Duodenal mucosa (tissue), 2 donors: ENCODE measurements at regions not wholly inside any gene's neighbourhood (a gene's known extent, or its start where the extent isn't known, plus 50 kb on each side); places are given as distances from the start of the nearest gene placed in this dataset.

ENCODE experiments used
- H3K27ac ChIP-seq: one replicate; pipeline ENCODE4 v1.7.0; 2013; ENCODE audit warnings: low read depth, low read length
- H3K27me3 ChIP-seq, 2 donors: one replicate each; pipeline ENCODE4 v1.7.0; 2013; ENCODE audit warnings: low read length in 2 of 2, control low read depth in 1 of 2; ENCODE audit not compliant: insufficient read depth in 2 of 2, control insufficient read depth in 1 of 2
- H3K36me3 ChIP-seq, 2 donors: one replicate each; pipeline ENCODE4 v1.7.0; 2013; ENCODE audit warnings: low read length in 2 of 2, control low read depth in 1 of 2; ENCODE audit not compliant: insufficient read depth in 2 of 2, control insufficient read depth in 1 of 2
- H3K4me1 ChIP-seq, 2 donors: one replicate each; pipeline ENCODE4 v1.7.0; 2013; ENCODE audit warnings: low read length in 2 of 2, control low read depth in 1 of 2; ENCODE audit not compliant: insufficient read depth in 2 of 2, control insufficient read depth in 1 of 2
- H3K4me3 ChIP-seq, 2 donors: one replicate each; pipeline ENCODE4 v1.7.0; 2013; ENCODE audit warnings: low read length in 2 of 2, low read depth in 1 of 2
- H3K9ac ChIP-seq, 2 donors: one replicate each; pipeline ENCODE4 v1.7.0; 2013; ENCODE audit warnings: low read length in 2 of 2, low read depth in 1 of 2
- H3K9me3 ChIP-seq, 2 donors: one replicate each; pipeline ENCODE4 v1.7.0; 2013; ENCODE audit warnings: low read length in 2 of 2, control low read depth in 1 of 2; ENCODE audit not compliant: control insufficient read depth in 1 of 2

DNA sequence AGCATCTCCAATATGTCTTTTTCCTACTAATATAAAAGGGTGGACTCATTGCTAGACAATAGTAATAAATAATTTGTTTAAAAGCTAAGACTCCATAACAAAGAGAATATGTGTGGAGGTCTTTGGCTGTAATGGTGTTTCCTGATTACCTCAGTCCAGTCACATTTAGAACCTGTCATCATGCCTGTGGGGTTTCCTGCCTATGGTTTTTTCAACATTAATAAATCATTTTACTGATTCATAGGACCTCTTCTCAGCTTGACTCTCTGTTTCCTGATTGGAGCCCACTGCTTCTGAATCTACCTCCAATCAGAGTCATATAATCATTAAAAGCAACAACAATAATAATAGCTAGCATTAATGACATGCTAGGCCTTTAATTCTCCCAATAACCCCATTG, 52.4 kb upstream of the GNAI1 start:
- Histone ChIP-seq H3K27ac (no peak overlapping the region), H3K9ac (no peak overlapping the region), H3K4me3 (no peak overlapping the region), H3K36me3 (no peaks in the 10 kb centered on the region), H3K27me3 (no peaks in the 10 kb centered on the region), H3K9me3 (no peaks in the 10 kb centered on the region), H3K4me1 (peaks cover 3 to 7% of the 10 kb centered on the region in 2 donors)

DNA sequence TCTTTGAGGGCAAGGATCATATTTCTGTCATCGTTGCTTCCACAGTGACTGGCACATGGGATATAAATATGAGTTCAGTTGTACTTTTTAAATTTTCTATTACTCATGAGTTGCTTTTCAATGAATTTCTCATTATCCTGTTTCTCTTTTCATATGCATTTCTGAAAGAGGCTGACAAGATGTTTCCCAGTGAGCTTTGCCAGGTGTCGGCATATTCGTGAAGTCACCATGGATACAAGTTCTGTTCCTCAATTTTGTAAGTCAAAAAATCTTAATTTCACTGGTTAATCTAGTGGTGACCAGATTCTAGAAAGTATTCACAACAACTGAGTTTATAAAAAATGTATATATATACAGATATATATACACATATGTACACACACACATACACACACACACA, 55.7 kb upstream of the GNAI1 start:
- Histone ChIP-seq H3K27me3 (no peaks in the 10 kb centered on the region), H3K9me3 (no peaks in the 10 kb centered on the region), H3K36me3 (no peaks in the 10 kb centered on the region), H3K4me3 (no peak overlapping the region), H3K27ac (no peak overlapping the region), H3K9ac (no peak overlapping the region), H3K4me1 (peaks cover 3 to 7% of the 10 kb centered on the region in 2 donors)

DNA sequence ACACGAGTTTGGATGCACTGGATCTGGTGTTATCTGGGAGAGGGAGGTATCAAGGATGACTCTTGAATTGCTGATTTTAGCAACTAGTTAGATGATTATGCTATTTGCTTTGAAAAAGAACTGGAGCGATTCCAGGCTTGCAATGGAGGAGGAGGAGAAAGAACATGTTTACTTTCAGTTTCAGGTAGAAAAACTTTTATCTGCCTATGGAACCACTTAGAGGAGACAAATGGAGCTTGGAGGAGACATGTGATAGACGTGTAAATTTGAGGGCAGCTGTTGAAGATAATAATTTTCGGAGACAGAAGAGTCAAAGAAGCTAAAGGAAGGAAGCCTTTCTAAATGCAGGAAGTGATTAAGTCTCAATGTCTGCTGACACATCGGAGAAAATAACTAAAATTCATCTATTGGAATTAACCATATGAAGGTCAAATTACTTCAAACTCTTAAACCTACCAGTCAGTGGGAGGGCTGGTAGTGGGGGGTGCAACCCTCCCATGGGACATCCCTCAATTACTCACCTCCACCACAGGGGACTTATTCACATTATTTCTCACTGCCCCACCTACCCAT, 56.4 kb upstream of the GNAI1 start:
- no peaks in the 10 kb centered on the region for H3K36me3 ChIP-seq
- H3K4me3 ChIP-seq = peak overlapping the region; percentile 57 to 70
- H3K27ac ChIP-seq = no peak overlapping the region
- no peaks in the 10 kb centered on the region for H3K27me3 ChIP-seq
- no peaks in the 10 kb centered on the region for H3K9me3 ChIP-seq
- H3K9ac ChIP-seq = no peak overlapping the region
- peaks cover 3 to 7% of the 10 kb centered on the region in 2 donors for H3K4me1 ChIP-seq

DNA sequence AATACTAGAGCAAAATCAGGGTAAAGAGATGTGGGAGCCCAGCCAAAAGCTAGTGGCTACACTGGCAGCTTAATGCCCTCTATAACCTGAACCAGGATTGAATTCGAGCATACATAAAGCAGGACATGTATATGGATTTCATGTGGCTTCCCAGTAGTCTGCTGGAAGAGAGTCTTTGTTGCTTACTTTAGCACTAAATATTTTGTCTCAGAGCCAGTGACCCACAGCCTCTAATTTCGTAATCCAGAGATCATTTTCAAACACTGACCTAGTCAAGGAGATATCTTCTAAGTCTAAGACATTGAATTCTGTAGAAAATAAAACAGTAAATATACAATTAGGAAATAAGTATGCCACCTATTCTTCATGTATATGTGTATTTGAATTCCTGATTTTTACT, 64.2 kb upstream of the GNAI1 start:
- H3K9me3 ChIP-seq = peaks cover 0 to 5% of the 10 kb centered on the region in 2 donors
- H3K36me3 ChIP-seq = no peaks in the 10 kb centered on the region
- no peaks in the 10 kb centered on the region for H3K4me1 ChIP-seq
- H3K27ac ChIP-seq = no peak overlapping the region
- no peaks in the 10 kb centered on the region for H3K27me3 ChIP-seq
- no peak overlapping the region for H3K9ac ChIP-seq
- no peak overlapping the region for H3K4me3 ChIP-seq

DNA sequence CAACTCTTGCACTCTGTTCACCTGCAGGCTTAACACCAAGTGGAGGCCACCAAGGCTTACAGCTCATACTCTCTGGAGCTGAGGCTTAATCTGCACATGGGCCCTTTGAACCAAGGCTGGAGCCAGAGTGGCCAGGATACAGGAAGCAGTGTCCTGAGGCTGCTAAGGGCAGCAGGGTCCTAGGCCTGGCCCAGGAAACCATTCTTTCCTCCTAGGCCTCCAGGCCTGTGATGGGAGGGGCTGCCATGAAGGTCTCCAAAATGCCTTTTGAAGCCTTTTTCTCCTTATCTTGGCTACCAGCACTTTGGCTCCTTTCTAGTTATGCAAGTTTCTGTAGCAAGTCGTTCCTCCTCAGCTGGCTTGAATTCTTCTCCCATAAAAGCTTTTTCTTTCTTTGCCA, 68.0 kb upstream of the GNAI1 start:
- no peak overlapping the region for H3K27ac ChIP-seq
- no peaks in the 10 kb centered on the region for H3K27me3 ChIP-seq
- H3K4me3 ChIP-seq = no peak overlapping the region
- no peaks in the 10 kb centered on the region for H3K4me1 ChIP-seq
- H3K9me3 ChIP-seq = peaks cover under 1 to 5% of the 10 kb centered on the region in 2 donors
- no peaks in the 10 kb centered on the region for H3K36me3 ChIP-seq
- no peak overlapping the region for H3K9ac ChIP-seq

DNA sequence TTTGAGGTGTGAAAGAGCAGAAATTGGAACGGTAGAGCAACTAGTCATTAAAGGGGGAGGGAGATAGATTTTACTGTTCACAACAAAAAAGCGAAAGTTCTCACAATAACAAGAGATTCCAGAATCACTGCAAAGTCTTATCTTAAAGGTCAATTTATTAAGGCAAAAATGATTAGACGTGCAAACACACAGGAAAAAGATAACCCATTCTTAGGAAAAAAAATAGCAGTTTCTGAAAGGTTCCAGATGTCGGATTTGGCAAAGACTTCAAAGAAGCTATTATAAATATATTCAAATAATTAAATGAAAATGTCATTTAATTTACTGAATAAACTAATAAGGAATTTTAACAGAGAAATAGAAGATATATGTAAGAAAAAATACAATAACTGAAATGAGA, 70.8 kb upstream of the GNAI1 start:
- Histone ChIP-seq H3K27ac (no peak overlapping the region), H3K4me3 (no peak overlapping the region), H3K9me3 (peaks cover 4 to 5% of the 10 kb centered on the region in 2 donors), H3K4me1 (no peaks in the 10 kb centered on the region), H3K27me3 (no peaks in the 10 kb centered on the region), H3K36me3 (no peaks in the 10 kb centered on the region), H3K9ac (no peak overlapping the region)

DNA sequence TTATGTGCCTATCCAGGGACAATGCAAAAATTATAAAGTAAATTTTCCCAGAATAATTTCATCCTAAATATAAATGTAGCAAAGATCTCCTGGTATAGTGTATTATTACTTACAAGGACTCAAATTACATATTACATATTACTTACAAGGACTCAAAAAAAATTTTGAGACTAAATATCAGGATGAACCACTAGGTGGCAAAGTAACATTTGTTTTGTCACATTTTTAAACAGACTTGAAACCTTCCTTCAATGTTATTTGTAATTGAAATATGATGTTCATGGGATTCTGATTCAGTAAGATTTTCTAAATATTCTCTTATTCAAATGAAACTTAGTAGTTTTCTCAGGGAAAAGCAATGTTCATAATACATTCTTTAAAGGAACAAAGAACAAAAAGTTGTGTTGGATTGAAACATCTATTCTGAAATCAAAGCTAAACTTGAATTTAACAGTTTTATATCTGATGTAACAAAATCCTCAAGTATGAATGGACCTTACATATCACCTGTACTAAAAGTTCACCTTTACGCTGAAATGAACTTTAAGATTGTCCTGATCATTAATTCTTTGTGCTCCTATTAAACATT, 74.3 kb upstream of the GNAI1 start:
- Histone ChIP-seq H3K4me3 (no peak overlapping the region), H3K27me3 (no peaks in the 10 kb centered on the region), H3K9me3 (peaks cover 0 to 4% of the 10 kb centered on the region in 2 donors), H3K9ac (no peak overlapping the region), H3K36me3 (no peaks in the 10 kb centered on the region), H3K4me1 (no peaks in the 10 kb centered on the region), H3K27ac (no peak overlapping the region)

DNA sequence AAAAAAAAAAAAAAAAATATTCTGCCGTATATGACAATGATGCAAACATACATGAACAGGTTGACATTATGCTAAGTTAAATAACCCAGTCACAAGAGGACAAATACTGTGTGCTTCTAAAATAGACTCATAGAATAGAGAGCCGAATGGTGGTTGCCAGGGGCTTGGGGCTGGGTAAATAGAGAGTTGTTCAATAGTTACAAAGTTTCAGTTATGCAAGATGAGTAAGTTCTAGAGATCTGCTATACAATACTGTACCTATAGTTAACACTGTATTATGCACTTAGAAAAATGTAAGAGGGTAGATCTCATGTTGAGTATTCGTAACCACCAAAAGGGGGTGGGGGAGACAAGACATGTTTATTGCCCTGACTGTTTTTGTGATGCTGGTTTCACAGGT, 77.1 kb upstream of the GNAI1 start:
- no peak overlapping the region for H3K9ac ChIP-seq
- peaks cover 0 to 4% of the 10 kb centered on the region in 2 donors for H3K9me3 ChIP-seq
- no peaks in the 10 kb centered on the region for H3K36me3 ChIP-seq
- H3K27me3 ChIP-seq = no peaks in the 10 kb centered on the region
- H3K27ac ChIP-seq = no peak overlapping the region
- no peak overlapping the region for H3K4me3 ChIP-seq
- H3K4me1 ChIP-seq = no peaks in the 10 kb centered on the region

DNA sequence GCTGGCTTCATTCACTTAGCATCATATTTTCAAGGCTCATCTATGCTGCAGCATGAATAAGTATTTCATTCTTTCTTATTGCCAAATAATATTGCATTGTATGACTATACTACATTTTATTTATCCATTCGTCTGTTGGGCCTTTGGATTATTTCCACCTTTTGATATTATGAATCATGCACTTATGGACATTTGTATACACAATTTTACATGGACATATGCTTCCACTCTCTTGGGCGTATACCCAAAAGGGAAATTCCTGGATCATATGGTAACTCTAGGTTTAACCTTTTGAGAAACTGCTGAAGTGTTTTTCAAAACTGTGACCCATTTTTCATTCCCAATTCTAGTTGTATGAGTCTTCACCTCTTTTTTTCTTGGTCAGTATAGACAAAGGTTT, 80.3 kb upstream of the GNAI1 start:
- no peak overlapping the region for H3K9ac ChIP-seq
- H3K36me3 ChIP-seq = no peaks in the 10 kb centered on the region
- H3K9me3 ChIP-seq = no peaks in the 10 kb centered on the region
- H3K4me3 ChIP-seq = no peak overlapping the region
- no peak overlapping the region for H3K27ac ChIP-seq
- H3K27me3 ChIP-seq = no peaks in the 10 kb centered on the region
- H3K4me1 ChIP-seq = no peaks in the 10 kb centered on the region

DNA sequence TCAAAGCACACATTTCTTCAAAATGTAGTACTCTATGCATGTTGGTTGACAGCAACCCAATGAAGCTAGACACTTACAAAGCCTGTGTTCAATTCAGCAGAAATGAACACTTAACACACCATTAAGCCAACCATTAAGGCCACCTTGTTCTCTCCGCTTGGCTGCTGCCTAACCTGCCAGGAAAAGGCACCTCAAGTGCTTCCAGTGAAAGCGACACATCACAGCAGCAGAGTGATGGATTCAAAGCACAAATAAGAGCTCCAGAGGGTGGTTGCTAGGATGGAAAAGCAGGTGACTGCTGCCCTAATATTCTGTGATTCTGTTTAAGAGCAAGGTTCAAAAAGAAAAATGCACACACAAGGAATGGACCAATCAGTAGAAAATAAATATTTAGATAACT, 81.5 kb upstream of the GNAI1 start:
- Histone ChIP-seq H3K9ac (no peak overlapping the region), H3K4me1 (no peaks in the 10 kb centered on the region), H3K27ac (no peak overlapping the region), H3K4me3 (no peak overlapping the region), H3K36me3 (no peaks in the 10 kb centered on the region), H3K9me3 (no peaks in the 10 kb centered on the region), H3K27me3 (no peaks in the 10 kb centered on the region)
